ENCODE measurements at regions not wholly inside any gene's neighbourhood (a gene's known extent, or its start where the extent isn't known, plus 50 kb on each side); places are given as distances from the start of the nearest gene placed in this dataset.

DNA sequence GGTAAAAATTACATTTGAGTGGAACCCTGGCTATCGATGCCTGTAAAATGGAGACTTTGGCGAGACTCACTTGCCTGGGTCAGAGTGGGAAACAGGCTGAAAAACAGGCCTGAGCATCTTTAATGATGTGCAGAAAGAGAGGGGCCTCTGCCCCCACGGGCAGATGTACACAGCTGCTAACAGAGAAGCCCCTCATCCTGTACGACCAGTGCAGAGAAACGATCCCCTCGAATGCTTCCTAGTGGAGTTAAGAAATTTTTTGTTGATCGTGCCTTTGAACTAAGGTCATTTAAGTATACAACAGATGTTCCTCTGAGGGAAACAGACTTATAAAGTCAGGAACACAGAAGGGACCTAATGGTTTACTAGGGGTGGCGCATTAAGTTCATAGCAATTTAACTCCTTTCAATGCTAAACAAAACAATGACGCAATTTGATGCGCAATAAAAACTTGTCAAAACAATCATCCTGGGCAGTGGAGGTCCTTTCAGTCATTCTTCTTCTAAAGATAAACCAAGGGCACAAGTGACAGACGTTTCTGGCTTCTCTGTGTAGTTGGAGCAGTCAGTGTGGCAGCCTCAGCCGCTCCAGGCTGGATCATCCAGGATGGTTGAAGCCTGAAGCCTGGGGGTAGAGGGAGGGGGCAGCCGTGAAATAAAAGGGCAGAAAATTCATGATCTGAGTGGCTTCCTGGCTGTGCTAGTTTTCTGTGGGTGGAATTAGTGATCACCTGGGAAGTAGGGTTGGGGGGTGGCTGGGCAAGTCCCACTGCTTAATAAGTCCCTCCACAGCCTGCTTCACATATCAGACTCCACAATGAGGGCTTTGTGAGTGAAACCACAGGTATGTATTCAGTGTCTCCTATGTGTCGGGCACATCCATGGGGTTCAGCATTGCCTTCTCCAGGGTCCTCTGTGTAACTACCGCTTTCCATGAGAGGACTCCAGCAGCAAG, 50.8 kb upstream of the MRPS22 start:
- no peak overlapping the region for H3K27ac ChIP-seq (ENCODE audit: insufficient read length, low read depth, low read length)
- H3K18ac ChIP-seq (ENCODE audit: insufficient read length, low read depth, low read length) = no peak overlapping the region
- no peak overlapping the region for H2AFZ ChIP-seq (ENCODE audit: low read length)
- H2AK5ac ChIP-seq (ENCODE audit: insufficient read length, low read length) = no peak overlapping the region
- no peaks in the 10 kb centered on the region for H3K9me3 ChIP-seq (ENCODE audit: control insufficient read depth, low read depth, low read length)
- H4K20me1 ChIP-seq (ENCODE audit: control insufficient read depth, insufficient read depth, insufficient read length) = no peaks in the 10 kb centered on the region
- H3K23me2 ChIP-seq (ENCODE audit: insufficient read length, low read depth, low read length, poor library complexity, severe bottlenecking) = no peaks in the 10 kb centered on the region
- H4K8ac ChIP-seq (replicated peaks; ENCODE audit: insufficient read length, low read depth, low read length) = no peak overlapping the region
- no peaks in the 10 kb centered on the region for H3K27me3 ChIP-seq (ENCODE audit: insufficient read depth, low read length)
- H3K9me3 Mint-ChIP-seq = no peaks in the 10 kb centered on the region
- no peaks in the 10 kb centered on the region for H3K79me1 ChIP-seq (ENCODE audit: insufficient read depth, low read depth, low read length, poor library complexity, severe bottlenecking)
- H3T11ph ChIP-seq (ENCODE audit: low read length) = no peak overlapping the region
- H3K27me3 Mint-ChIP-seq (ENCODE audit: low read depth) = peaks cover 13% of the 10 kb centered on the region; the same call in 1 of the 2 replicates
- no peaks in the 10 kb centered on the region for H3K4me1 ChIP-seq (ENCODE audit: insufficient read depth, low read length)
- H3K79me2 ChIP-seq (ENCODE audit: insufficient read depth, low read length) = no peaks in the 10 kb centered on the region
- H4K5ac ChIP-seq (ENCODE audit: insufficient read length, low read depth, low read length) = no peak overlapping the region
- H3K23ac ChIP-seq (ENCODE audit: insufficient read length, low read depth, low read length) = no peak overlapping the region
- no peak overlapping the region for H3K4me2 ChIP-seq (ENCODE audit: insufficient read depth, insufficient read length, low read length)
- H3K36me3 Mint-ChIP-seq (ENCODE audit: insufficient read depth in 1 of 3, low read depth in 3 of 3) = no peaks in the 10 kb centered on the region
- no peak overlapping the region for H4K91ac ChIP-seq (ENCODE audit: insufficient read length, low read depth, low read length)
- H2BK15ac ChIP-seq (ENCODE audit: low read depth, low read length) = no peak overlapping the region
- no peak overlapping the region for H3K9ac ChIP-seq (ENCODE audit: extremely low read depth, insufficient read length, low read length)
- no peak overlapping the region for H3K4me3 Mint-ChIP-seq
- no CpG with 5 or more reads among the region's 15 CpGs for WGBS (ENCODE audit: extremely low coverage, insufficient read length, low lambda C conversion rate)
- no peak overlapping the region for H3K27ac Mint-ChIP-seq
- TF ChIP-seq, protein P1, sequence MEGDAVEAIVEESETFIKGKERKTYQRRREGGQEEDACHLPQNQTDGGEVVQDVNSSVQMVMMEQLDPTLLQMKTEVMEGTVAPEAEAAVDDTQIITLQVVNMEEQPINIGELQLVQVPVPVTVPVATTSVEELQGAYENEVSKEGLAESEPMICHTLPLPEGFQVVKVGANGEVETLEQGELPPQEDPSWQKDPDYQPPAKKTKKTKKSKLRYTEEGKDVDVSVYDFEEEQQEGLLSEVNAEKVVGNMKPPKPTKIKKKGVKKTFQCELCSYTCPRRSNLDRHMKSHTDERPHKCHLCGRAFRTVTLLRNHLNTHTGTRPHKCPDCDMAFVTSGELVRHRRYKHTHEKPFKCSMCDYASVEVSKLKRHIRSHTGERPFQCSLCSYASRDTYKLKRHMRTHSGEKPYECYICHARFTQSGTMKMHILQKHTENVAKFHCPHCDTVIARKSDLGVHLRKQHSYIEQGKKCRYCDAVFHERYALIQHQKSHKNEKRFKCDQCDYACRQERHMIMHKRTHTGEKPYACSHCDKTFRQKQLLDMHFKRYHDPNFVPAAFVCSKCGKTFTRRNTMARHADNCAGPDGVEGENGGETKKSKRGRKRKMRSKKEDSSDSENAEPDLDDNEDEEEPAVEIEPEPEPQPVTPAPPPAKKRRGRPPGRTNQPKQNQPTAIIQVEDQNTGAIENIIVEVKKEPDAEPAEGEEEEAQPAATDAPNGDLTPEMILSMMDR (conservative IDR thresholded peaks at IDR 0.05) = no peak
- H3K14ac ChIP-seq (ENCODE audit: insufficient read depth, low read length) = no peak overlapping the region
- no peaks in the 10 kb centered on the region for H3K4me1 Mint-ChIP-seq
- H2BK120ac ChIP-seq (ENCODE audit: low read depth, low read length, poor library complexity, severe bottlenecking) = no peak overlapping the region
- DNase-seq = no peak
- no peak overlapping the region for H2BK12ac ChIP-seq (ENCODE audit: insufficient read length, low read depth, low read length)
- no peak overlapping the region for H2BK5ac ChIP-seq (ENCODE audit: insufficient read length, low read length)
- no peak overlapping the region for H2BK20ac ChIP-seq (ENCODE audit: low read depth, low read length, poor library complexity, severe bottlenecking)
- H3K4ac ChIP-seq (ENCODE audit: low read depth, low read length) = no peak overlapping the region
- no peak overlapping the region for H3K56ac ChIP-seq (ENCODE audit: insufficient read length, low read depth, low read length)
